Smooth muscle cell (in vitro differentiated cells): ENCODE measurements at regions not wholly inside any gene's neighbourhood (a gene's known extent, or its start where the extent isn't known, plus 50 kb on each side); places are given as distances from the start of the nearest gene placed in this dataset.

ENCODE experiments used
- DNase-seq: peaks from one replicate; lab custom pipeline; 2025; ENCODE audit not compliant: unreplicated experiment; lab: John Stamatoyannopoulos, UW
- H2AFZ ChIP-seq: fragments of 200-600 bp; sonication (generic); 2 replicates; pipeline ENCODE4 v1.6.0; 2016; ENCODE audit warnings: antibody characterized with exemption, low read depth, mild to moderate bottlenecking
- H3F3A ChIP-seq: fragments of 200-600 bp; sonication (generic); 2 replicates; pipeline ENCODE4 v1.6.0; 2017; ENCODE audit warnings: antibody characterized with exemption, low read depth
- H3K27ac ChIP-seq: fragments of 200-600 bp; sonication (generic); 2 replicates; pipeline ENCODE4 v1.5.1; 2016; ENCODE audit warnings: low read depth, mild to moderate bottlenecking
- H3K27me3 ChIP-seq: fragments of 200-600 bp; sonication (generic); 2 replicates; pipeline ENCODE4 v1.6.1; 2016; ENCODE audit warnings: low read depth, mild to moderate bottlenecking
- H3K36me3 ChIP-seq: fragments of 200-600 bp; sonication (generic); 2 replicates; pipeline ENCODE4 v1.5.1; 2016; ENCODE audit warnings: low read depth
- H3K4me1 ChIP-seq: fragments of 200-600 bp; sonication (generic); 2 replicates; pipeline ENCODE4 v1.5.1; 2016; ENCODE audit warnings: low read depth
- H3K4me2 ChIP-seq: fragments of 200-600 bp; sonication (generic); 2 replicates; pipeline ENCODE4 v1.6.0; 2016; ENCODE audit warnings: mild to moderate bottlenecking
- H3K4me3 ChIP-seq: fragments of 200-600 bp; sonication (generic); 2 replicates; pipeline ENCODE4 v1.5.1; 2016; ENCODE audit warnings: mild to moderate bottlenecking
- H3K79me2 ChIP-seq: fragments of 200-600 bp; sonication (generic); 2 replicates; pipeline ENCODE4 v1.6.0; 2016; ENCODE audit warnings: low read depth, mild to moderate bottlenecking
- H3K9ac ChIP-seq: fragments of 200-600 bp; sonication (generic); 2 replicates; pipeline ENCODE4 v1.6.0; 2016; ENCODE audit warnings: low read depth
- H3K9me3 ChIP-seq: fragments of 200-600 bp; sonication (generic); replicated peaks from 2 replicates; pipeline ENCODE4 v1.5.1; 2016; ENCODE audit warnings: low read depth
- H4K20me1 ChIP-seq: fragments of 200-600 bp; sonication (generic); 2 replicates; pipeline ENCODE4 v1.6.0; 2016; ENCODE audit warnings: low read depth
- CTCF ChIP-seq: fragments of 200-600 bp; sonication (generic); IDR thresholded peaks from 2 replicates; pipeline ENCODE4 v1.5.1; 2017; ENCODE audit warnings: borderline replicate concordance, mild to moderate bottlenecking, antibody characterized with exemption; ENCODE audit not compliant: insufficient read depth, poor library complexity, severe bottlenecking
- WGBS: methylation state at CpG from one replicate; pipeline ENCODE4 v1.1.7; 2016; ENCODE audit warnings: low lambda C conversion rate; 5-methylcytosine and 5-hydroxymethylcytosine counted together

- WGBS = 56% methylated on average over 4 of the region's 4 CpGs
- H2AFZ ChIP-seq = no peak overlapping the region
Observed at GRCh38 chr10:44774676-44775401, 136.3 kb upstream of the TMEM72 start.

DNA sequence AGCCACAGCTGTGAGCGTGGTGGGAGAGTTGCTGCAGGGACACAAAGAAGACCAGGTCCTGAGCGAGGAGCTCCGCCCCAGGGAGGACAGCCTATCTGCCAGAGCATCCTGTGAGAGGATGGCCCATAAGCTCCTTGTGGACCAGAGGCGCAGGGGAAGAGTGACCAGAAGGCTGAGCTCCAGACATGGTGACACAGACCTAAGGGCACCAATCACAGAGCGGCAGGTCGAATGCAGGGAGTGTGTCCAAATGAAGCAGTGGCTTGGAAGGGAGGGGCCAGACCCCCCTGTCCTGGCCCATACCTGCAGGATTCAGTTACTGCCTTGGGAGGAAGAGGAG is 135.8 kb upstream of the TMEM72 start:
- H2AFZ ChIP-seq = no peak overlapping the region
- no peaks in the 10 kb centered on the region for H4K20me1 ChIP-seq
- H3K4me3 ChIP-seq = no peak overlapping the region
- no peaks in the 10 kb centered on the region for H3K27me3 ChIP-seq
- no peaks in the 10 kb centered on the region for H3K4me1 ChIP-seq
- no peak overlapping the region for H3K9ac ChIP-seq
- H3K36me3 ChIP-seq = no peaks in the 10 kb centered on the region
- no peaks in the 10 kb centered on the region for H3K9me3 ChIP-seq
- TF ChIP-seq CTCF = no peak
- H3K27ac ChIP-seq = no peak overlapping the region
- DNase-seq = no peak
- WGBS = 91% methylated on average over 6 of the region's 6 CpGs
- no peak overlapping the region for H3K4me2 ChIP-seq
- H3F3A ChIP-seq = no peaks in the 10 kb centered on the region
- H3K79me2 ChIP-seq = no peaks in the 10 kb centered on the region

More at GRCh38 chr10:44774676-44775401, 136.3 kb upstream of the TMEM72 start:
- Histone ChIP-seq H3K36me3 (no peaks in the 10 kb centered on the region), H3K27me3 (no peaks in the 10 kb centered on the region), H3K4me2 (no peak overlapping the region), H3K79me2 (no peaks in the 10 kb centered on the region), H3K27ac (no peak overlapping the region), H3K4me3 (no peak overlapping the region), H3K9ac (no peak overlapping the region), H4K20me1 (no peaks in the 10 kb centered on the region), H3K4me1 (no peaks in the 10 kb centered on the region), H3F3A (no peaks in the 10 kb centered on the region), H3K9me3 (no peaks in the 10 kb centered on the region)
- TF ChIP-seq CTCF = no peak
- DNase-seq = no peak

DNA sequence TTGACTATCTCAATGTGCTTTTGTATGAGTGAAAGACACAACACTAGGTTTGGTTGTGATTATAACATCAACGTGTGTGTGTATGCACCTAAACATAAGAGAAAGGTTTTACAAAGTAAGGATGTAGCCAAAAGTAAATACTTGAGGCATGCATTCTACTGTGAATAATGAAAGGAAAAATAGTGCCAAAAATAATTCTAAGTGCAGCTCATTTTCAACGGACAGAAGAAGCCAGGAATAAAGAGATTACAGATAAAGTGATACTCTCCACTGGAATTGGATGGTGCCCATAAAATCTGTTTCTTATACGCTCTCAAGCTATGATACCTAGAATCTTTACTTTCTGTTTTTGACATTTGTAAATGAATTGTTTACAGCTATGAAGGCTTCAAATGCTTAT is 135.0 kb upstream of the TMEM72 start:
- 89% methylated on average over 3 of the region's 3 CpGs for WGBS
- no peak for DNase-seq
- Histone ChIP-seq H4K20me1 (no peaks in the 10 kb centered on the region), H3K79me2 (no peaks in the 10 kb centered on the region), H3K27me3 (no peaks in the 10 kb centered on the region), H3K9me3 (no peaks in the 10 kb centered on the region), H3K4me3 (no peak overlapping the region), H3K4me1 (no peaks in the 10 kb centered on the region), H3K36me3 (no peaks in the 10 kb centered on the region), H3K9ac (no peak overlapping the region), H3K4me2 (no peak overlapping the region), H2AFZ (no peak overlapping the region), H3F3A (no peaks in the 10 kb centered on the region), H3K27ac (no peak overlapping the region)
- TF ChIP-seq CTCF = no peak

- 95% methylated on average over 7 of the region's 7 CpGs for WGBS
- Histone ChIP-seq H3K27ac (no peak overlapping the region), H3K36me3 (no peaks in the 10 kb centered on the region), H3K4me3 (no peak overlapping the region), H4K20me1 (no peaks in the 10 kb centered on the region), H2AFZ (no peak overlapping the region), H3K79me2 (no peaks in the 10 kb centered on the region), H3K4me1 (no peaks in the 10 kb centered on the region), H3K4me2 (no peak overlapping the region), H3K9ac (no peak overlapping the region), H3K9me3 (no peaks in the 10 kb centered on the region), H3K27me3 (no peaks in the 10 kb centered on the region), H3F3A (no peaks in the 10 kb centered on the region)
- TF ChIP-seq CTCF = no peak
- no peak for DNase-seq
Observed at GRCh38 chr10:44779511-44779910, 131.6 kb upstream of the TMEM72 start.
